NCI-H2196 treated with DMSO at 0.1 percent for 48 hours (cell line): ENCODE measurements at regions not wholly inside any gene's neighbourhood (a gene's known extent, or its start where the extent isn't known, plus 50 kb on each side); places are given as distances from the start of the nearest gene placed in this dataset.

Experiments
- DNase-seq: peaks from one replicate; lab custom pipeline; 2025; ENCODE audit not compliant: unreplicated experiment; lab: John Stamatoyannopoulos, UW

DNA sequence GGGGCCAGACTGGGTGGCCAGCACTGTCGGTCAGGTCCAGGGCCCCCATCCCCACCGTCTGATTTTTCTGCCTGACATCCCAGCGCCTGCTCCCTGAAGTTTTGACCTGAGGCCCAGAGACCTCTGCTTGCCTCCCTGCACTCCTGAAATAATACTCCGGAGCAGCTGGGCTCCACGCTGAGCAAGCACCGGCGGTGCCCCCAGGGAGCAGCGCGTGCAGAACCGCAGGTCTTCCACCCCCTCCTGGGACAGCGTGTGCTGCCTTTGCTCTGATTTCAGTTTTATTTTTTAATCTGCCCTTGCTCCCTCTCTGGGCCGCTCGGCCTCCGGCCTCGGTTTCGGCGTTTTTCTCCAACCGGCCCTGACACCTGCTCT is 132.4 kb upstream of the GSE1 start:
- DNase-seq = no peak

DNA sequence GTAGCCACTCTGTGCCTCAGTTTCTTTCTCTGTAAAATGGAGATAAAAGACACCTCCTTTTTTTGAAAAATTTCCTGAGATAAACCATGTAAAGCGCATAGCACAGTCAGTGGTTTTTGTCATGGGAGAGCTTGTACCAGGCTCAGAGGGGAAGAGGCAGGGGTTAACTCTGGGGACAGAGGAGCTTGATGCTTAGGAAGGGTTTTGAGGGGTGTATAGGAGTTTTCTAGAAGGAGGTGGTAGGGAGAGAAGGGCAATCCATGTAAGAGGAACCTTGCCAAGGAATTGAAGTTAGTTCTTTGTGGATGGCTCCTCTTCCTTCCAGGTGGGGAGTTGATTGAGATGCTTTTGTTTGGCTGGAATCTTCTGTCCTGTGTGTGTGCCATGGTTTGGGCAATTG is 131.9 kb upstream of the GSE1 start:
- no peak for DNase-seq

DNA sequence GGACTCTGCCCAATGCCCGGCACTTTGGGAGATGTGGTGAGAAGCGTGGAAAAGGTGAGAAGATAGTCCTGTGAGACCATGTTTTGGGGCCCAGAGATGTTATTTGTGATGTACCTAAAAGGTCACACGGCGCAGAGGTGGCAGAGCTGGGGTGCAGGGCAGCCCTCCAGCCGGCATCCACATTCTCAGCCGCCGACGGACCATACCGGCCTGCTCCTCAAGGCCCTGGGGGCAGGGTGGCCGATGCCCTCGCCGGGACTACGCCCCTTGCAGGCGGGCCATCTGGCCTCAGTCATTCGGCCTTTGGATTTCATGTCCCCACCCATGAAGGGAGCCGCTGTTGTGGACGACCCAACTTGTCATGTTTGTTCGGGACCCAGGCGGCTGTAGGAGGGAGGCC is 131.4 kb upstream of the GSE1 start:
- DNase-seq = no peak

DNA sequence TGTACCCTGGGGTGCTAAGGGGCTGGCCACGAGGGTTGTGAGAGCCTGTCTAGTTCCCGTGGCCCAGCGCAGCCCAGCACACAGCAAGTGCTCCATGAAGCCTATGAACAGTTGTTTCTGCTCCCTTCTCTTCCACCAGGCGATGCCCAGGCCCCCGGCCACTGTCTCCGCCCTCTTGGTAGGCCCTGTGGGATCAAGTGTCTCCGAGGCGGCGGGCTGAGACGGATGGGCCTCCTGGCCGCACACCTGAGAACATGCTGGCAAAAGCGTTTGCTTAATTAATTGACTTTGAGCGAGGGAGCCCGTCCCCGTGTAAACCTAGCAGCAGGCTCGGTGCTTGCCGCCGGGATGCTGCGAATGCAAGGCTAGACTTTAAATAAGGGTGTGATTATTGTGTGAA is 129.7 kb upstream of the GSE1 start:
- DNase-seq = peak; percentile 17

DNA sequence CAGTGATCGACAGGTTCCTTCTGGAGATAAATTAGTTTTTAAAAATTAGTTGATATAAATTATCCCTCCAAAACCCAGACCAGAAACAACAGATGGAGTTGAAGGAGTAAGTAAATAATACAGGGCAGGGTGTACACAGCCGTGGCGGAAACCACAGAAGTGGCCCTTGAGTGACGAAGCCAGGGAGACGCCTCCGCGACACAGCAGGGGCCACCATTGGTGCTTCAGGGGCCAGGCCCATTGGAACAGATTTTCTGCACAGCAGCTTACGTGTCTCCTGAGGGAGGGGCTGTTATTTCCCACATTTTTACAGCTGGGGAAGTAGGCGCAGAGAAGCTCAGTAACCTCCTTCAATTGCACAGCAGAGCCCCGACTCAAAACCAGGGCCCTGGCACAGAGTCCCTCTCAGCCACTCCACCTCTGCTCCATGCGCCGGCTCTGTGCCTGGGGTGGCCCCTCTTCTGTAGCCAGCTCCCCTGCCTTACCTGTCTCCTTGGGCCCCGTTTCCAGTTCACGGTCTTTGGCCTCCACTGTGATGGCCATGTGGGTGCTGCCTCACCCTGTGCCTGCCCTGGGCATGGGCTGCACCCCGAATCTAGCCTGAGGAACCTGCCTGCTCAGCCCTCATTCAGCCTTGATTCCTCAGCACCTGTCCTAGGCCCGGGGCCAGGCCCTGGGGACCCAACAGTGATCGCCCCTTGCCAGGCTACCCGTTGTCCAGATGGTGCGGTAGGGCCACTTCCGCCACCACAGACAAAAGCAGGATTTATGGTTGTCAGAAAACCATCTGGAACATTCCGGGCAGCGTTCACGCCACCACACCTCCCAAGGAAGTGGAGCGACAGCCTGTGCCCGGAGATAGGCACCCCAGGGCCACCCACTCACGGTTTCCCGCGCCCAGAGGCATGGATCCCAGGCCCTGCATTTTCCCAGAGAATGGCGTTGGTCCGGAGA is 128.5 kb upstream of the GSE1 start:
- peak; percentile 57 for DNase-seq

DNA sequence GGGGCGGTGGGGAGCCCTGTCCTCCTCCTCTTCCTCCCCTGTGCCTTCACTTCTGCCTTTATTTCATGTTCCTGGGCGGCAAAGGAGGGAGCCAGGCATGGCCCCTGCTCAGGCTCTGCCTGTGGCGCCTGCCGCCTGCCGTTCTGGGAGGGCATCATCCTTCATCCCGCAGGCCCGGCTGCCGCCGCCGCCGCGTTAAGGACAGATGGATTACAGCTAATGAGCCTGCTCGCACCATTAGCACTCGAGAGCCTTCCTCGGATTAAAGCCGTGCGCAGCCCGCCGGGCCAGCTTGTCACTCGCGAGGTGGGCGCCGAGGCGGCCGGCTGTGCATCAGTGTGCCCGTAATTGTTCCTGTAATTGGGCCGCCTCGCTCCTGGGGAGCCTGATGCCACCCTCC is 127.7 kb upstream of the GSE1 start:
- no peak for DNase-seq

DNA sequence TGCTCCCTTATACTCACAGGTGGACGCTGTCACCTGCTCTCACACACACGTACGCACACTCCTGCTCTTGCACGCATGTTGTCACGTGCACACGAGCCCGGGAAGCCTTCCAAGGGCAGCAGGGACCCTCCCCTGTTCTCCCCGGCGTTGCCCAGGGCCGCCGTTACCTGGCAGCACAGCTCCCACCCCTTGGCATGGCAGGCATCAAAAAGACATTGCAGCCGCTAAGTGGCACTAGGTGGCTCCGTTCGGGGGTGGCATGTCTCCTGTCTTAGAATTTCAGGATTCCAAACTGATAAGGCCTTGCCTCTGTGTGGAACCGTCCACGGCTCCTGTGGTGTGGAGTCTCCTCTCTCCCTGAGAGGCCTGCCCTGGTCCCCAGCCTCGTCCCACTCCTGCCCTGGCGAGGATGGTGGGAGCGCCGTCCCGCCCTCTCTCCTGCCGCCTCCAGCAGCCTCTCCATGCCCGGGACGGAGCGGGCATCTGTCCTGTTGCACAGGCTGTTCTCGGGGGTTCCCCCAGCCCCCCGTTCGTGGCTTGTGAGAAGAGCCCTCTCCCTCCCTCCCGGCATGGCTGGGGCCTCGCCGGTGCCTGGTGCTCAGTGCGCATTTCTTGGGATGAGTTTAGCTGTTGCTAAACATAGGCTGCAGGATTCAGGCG is 126.7 kb upstream of the GSE1 start:
- DNase-seq = no peak

DNA sequence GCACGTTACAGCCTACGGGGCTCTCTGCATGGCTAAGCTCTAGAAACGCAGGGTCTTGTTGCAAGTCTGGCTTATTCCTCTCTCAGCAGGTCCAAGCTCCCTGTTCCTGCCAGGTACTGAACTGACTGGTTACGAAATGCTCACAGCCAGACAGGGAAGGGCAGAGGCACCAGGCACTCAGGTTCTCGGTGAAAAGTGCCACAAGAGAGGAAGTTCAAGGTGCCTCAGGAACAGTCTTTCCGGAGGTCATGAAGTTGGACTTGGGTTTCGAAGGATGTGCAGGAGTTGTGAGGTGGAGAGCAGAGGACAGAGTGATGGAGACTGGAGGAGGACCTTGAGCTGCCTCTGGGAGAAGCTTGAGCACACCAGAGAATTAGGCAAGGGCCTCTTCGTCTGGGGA is 124.7 kb upstream of the GSE1 start:
- no peak for DNase-seq

DNA sequence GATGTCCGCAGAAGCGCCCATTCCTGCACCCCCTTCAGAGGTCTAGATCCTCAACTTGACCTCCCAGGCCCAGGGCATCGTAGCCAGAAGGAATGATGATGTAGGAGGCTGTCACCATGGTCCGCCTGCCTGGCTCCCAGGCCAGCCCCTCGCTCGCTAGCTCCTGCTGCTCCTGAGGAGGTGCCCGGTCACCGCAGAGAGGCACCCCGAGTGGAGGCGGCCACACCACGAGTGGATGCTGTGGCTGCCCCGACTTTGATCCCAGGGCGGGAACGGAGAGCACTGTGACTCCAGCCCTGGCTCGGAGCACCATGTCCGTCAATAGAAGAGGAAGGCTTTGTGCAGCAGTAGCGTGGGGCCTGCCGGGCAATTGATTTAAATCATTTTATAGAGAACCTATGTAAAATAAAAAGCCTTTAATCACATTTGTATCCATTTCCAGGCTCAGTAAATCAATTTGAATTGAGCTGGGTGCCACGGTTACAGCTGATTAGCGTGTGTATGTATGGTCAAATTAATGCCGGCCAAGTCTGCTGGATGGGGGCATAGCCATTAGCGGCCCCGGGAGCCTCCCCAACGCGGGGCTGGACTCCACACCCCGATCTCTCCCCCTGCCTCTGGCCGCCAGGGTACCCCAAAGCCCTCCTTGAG is 122.6 kb upstream of the GSE1 start:
- DNase-seq = no peak

DNA sequence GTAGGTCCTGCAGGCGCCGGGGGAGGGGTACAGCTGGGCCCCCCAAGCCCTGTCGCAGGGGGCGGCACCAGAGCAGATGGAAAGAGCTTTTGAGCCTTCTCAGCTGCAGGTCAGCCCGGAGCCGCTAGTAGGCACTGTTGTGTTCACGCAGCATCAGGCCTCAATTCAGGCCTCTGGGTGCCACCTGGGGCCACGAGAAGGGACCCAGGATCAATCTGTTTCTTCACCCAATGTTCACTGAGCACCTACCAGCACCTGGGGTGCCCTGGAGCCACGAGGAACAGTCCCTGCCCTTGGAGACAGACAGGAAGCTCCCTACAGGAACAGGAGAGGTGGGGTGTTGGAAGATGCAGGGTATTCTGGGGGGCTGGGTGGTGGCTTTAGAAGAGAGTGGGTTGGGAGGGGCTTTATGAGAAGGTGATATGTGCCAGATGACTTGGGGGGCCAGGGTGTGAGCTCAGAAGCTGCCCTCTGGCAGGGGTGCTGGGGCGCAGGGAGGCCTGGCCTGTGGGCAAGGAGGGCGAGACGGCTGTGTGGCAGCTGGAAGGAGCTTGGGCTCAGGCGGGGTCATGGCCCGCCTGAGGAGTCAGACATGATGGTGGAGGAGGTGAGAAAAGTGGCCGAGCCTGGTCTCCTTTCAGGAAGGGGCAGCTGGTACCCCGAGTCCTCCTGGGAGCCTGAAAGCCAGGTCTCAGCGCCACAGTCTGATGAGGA is 121.9 kb upstream of the GSE1 start:
- DNase-seq = no peak

DNA sequence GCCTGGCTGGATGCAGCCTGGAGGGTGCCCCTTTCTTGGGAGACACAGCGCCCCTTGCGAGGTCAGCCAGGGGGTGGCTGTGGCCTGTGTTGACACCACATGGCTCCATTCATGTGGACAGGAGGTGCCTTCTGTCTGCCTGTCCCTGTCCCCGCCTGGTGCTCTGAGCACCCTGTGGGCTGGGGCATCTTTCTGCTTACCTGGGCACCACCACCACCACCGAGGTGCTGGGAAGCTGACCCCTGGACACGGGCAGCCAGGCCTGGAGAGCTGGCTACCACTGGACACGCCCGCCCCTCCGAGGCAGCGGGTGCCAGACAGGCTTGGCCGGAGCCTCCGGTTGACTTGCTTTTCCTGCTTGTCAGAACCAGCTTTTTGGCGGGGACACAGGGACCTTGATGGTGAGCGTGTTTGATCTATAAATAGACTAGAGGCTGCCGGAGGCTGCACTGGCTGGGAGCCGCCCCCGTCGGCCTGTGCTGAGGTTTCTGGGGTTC is 121.3 kb upstream of the GSE1 start:
- no peak for DNase-seq

DNA sequence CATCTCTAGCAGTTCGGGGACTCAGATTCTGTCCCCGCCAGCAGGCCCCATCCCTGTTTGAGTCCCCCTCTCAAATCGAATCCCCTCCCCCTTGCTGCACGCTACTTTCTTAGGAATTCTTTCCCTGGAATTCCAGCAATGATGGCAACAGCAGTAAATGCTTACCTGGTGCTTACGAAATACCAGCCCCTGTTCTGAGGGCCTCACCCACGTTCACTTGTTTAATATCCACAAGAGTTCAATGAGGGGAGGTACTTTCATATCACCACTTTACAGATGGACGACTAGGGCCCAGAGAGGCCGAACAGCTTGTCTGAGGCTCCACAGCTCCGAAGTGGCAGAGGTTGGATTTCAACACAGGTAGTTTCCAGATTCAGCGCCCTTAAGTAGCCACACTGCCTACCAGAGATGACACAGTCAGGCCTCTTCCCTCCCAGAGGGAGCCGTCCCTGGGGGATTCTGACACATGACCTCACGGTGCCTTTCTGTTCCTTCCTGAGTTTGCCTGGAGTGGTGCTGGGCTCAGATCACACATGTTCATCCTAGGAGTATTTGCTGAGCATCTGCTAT is 120.7 kb upstream of the GSE1 start:
- DNase-seq = no peak

DNA sequence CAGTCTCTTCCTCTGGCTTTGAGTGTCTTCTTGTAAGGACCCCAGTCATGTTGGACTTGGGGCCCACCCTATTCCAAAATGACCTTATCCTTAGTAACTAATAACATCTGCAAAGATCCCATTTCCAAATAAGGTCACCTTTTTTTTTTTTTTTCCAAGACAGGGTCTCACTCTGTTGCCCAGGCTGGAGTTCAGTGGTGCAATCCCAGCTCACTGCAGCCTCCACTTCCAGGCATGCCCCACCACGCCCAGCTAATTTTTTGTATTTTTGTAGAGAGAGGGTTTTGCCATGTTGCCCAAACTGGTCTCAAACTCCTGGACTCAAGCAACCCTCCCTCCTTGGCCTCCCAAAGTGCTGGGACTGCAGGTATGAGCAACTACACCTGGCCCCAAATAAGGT is 118.8 kb upstream of the GSE1 start:
- no peak for DNase-seq

DNA sequence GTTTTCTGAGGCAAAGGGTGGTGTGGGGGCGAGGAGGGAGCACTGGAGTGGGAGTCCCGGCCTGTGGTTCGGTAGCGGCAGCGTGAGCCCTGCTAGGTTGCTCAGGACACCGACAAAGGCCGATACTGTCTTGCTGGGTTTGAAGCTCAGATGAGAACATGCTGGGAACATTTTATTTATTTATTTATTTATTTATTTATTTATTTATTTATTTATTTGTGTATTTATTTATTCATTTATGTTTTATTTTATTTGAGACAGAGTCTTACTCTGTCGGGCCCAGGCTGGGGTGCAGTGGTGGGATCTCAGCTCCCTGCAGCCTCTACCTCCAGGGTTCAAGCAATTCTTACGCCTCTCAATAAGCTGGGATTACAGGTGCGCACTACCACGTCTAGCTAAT is 117.9 kb upstream of the GSE1 start:
- DNase-seq = no peak

DNA sequence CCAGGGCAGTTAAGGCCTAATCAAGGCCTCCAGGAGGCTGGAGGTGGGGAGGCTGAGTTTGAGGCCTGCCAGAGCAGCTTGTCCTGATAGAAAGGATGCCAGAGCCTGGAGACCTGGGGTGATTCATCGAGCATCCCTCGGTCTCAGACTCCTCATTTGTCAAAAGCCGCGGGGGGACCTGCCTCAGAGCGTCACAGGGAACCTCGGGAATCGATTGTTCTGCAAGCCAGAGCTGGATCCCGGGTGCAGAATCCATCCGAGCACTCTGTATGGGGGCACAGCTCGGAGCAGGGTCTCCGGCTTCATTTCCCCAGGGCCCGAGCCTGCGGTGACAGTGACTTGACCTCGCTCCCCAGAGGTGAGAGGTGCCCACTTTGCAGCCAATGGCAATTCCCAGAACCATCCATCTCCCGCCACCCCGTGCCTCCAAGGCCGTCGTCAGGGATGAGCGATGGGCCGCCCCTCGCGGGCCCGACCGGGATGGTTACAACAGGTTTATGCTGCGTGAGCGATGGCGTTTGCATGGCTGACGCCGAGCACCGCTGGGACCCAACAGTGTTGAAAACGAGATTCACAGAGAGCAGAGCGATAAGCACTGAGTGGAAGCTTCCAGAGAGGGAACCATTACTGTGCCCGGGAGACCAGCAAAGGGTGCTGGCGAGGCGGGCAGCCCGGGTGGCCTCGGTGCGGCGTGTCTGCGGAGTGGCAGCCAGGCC is 117.1 kb upstream of the GSE1 start:
- DNase-seq = no peak

DNA sequence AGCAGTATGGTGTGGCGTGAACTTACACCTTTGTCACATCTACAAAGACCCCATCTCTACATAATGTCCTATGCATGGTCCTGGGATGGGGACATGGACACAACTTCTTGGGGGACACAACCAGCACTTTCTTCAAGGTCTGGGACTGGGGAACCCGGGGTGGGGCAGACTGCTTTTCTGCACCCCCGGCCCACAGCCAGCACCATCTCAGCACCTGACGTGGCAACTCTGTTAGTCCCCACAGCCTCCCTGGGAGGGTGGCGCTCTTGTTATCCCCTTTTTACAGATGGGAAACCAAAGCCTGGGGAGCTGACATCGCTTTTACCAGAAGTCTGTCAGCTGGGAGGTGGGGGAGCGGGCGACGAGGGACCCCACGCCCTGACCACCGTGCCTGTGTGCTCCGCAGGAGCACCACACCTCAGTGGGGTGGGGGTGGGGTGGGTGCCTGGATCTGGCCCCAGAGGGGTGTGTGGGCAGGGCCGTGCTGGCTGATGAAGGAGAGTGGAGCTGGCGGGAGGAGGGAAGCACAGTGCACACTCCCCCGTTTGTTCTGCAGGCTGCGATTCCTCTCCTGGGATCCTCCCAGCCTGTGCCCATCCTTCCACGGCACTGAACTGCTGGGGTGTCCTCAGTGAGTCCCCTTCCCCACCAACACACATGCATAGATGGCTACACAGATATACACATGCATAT is 115.4 kb upstream of the GSE1 start:
- no peak for DNase-seq

DNA sequence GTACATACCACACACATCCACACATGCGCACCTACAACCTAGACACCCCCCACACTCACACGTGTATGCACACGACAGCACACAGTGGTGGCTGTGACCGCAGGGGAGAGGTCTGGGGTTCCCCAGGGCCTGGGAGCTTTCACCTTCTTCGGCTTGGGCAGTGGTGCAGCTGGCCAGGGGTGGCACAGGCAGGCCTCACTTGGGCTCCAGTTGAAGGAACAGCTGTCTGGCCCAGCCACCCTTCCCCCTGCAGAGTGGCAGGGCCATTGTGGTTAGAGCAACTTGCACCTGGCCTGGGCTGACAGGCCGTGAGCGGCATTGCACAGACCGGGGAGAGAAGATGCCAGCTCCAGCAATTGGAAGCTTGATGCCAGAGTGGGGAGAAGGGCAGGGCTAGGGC is 114.5 kb upstream of the GSE1 start:
- peak; percentile 20 for DNase-seq

DNA sequence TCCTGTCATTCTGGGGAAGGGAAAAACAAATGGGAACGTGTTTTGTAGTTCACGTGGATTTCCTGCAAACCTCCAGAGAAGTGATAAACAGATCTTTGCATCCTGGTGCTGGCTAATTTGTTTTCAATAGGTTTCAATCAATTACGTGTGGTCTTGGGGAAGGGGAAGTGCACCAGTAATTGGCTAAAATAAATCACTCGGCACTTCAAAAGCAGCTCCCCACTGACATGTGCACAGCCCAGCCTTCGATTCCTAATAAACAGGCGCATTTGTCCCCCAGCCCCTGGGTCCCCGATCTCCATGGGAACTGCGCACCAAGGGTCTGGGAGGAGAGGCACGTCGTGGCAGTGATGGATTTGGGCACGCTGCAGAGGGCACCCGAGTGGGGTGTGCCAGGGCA is 112.9 kb upstream of the GSE1 start:
- no peak for DNase-seq

DNA sequence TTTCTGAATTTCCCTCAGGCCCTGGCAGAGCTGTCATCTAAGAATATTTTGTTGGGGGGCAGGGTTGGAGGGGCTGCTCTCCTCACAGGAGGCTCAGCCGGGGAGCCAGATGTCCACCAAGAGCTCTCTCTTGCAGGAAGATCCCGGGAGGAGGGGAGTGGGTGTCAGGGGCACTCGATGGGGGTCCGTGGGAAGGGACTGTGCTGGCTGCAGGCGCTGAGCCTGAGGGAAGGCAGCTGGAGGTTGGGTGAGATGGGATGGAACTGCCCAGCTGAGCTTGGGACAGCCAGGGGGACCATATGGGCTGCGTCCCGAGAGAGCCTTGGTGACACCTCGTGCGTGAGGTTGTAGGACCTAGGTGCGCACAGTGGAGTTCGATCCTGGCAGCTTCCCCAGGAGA is 111.2 kb upstream of the GSE1 start:
- no peak for DNase-seq

DNA sequence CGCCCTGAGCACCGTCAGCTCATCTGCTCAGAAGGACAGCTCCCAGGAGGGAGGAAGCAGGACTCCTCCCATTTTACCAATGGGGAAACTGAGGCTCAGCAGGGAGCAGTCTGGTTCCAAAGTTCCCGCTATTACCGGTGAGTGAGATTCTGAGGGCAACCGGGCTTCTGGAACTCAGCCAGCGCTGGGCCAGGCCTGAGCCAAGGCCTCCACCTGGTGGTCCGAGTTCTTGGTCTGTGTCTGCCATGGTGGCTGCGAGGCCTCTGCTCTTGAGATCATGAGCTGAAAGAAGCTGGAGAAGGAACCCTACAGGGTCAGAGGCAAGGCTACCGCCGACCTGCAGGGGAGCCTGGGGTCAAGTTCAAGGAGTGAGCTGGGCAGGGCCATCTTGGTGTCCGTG is 110.8 kb upstream of the GSE1 start:
- DNase-seq = no peak
